DND-41 (cell line): ENCODE measurements at regions not wholly inside any gene's neighbourhood (a gene's known extent, or its start where the extent isn't known, plus 50 kb on each side); places are given as distances from the start of the nearest gene placed in this dataset.

Experiments
- EZH2 ChIP-seq: IDR thresholded peaks from 3 replicates; pipeline ENCODE4 v1.6.1; 2012; ENCODE audit warnings: borderline replicate concordance, low read depth, mild to moderate bottlenecking, moderate library complexity, low read length, inconsistent platforms; ENCODE audit not compliant: severe bottlenecking
- TF ChIP-seq, protein P1 (sequence below): IDR thresholded peaks from 2 replicates; pipeline ENCODE4 v1.5.1; 2012; ENCODE audit warnings: borderline replicate concordance, low read length, moderate library complexity, mild to moderate bottlenecking; ENCODE audit not compliant: poor library complexity, severe bottlenecking; ENCODE audit errors: extremely low read depth

DNA sequence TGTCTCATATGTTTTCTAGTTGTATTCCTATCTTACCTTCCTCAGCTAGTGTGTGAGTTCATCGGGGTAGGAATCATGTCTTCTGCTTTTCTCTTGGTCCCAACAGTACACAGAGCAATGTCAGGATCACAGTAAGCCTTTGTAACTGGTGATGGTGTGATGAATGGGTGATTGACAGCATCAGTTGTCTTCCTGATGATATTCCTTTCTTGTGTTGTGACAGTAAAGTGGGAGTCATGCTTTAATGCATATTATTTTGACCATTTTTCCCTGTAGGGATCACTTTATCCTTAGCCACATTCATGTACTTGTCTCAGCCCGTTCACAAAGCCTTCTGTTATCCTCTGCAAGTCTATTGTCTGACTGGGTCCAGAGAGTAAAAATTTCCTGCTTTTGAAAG, 501.7 kb downstream of the UTRN start:
- TF ChIP-seq, protein P1, sequence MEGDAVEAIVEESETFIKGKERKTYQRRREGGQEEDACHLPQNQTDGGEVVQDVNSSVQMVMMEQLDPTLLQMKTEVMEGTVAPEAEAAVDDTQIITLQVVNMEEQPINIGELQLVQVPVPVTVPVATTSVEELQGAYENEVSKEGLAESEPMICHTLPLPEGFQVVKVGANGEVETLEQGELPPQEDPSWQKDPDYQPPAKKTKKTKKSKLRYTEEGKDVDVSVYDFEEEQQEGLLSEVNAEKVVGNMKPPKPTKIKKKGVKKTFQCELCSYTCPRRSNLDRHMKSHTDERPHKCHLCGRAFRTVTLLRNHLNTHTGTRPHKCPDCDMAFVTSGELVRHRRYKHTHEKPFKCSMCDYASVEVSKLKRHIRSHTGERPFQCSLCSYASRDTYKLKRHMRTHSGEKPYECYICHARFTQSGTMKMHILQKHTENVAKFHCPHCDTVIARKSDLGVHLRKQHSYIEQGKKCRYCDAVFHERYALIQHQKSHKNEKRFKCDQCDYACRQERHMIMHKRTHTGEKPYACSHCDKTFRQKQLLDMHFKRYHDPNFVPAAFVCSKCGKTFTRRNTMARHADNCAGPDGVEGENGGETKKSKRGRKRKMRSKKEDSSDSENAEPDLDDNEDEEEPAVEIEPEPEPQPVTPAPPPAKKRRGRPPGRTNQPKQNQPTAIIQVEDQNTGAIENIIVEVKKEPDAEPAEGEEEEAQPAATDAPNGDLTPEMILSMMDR: no peak
- TF ChIP-seq EZH2: no peak
